ENCODE measurements at regions not wholly inside any gene's neighbourhood (a gene's known extent, or its start where the extent isn't known, plus 50 kb on each side); places are given as distances from the start of the nearest gene placed in this dataset.

DNA sequence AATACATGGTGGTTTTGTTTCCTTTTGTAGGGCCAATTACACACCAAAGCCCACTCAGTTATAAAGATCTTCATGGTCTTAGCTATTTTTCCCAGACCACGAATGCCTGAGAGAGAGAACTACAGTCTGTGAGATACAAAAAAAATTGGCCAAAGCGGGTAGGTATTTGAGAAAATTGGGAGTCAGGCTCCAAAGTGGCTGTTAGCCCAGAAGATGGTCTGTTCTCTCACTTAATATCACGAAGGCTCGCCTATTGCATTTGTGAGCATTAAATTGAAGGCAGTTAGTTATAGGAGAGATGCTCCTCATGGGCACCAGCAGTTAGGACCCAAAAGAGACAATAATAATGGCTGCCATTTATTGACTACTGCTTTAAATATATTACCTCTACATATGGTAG lies 342.7 kb downstream of the PLPP3 start:
- TF ChIP-seq, protein P1, sequence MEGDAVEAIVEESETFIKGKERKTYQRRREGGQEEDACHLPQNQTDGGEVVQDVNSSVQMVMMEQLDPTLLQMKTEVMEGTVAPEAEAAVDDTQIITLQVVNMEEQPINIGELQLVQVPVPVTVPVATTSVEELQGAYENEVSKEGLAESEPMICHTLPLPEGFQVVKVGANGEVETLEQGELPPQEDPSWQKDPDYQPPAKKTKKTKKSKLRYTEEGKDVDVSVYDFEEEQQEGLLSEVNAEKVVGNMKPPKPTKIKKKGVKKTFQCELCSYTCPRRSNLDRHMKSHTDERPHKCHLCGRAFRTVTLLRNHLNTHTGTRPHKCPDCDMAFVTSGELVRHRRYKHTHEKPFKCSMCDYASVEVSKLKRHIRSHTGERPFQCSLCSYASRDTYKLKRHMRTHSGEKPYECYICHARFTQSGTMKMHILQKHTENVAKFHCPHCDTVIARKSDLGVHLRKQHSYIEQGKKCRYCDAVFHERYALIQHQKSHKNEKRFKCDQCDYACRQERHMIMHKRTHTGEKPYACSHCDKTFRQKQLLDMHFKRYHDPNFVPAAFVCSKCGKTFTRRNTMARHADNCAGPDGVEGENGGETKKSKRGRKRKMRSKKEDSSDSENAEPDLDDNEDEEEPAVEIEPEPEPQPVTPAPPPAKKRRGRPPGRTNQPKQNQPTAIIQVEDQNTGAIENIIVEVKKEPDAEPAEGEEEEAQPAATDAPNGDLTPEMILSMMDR (IDR thresholded peaks at IDR 0.05), result no peak
- TF ChIP-seq EZH2phosphoT487 (IDR thresholded peaks at IDR 0.05), result no peak

Measured in neural progenitor cell (in vitro differentiated cells).